Stimulated activated CD8-positive, alpha-beta memory T cell treated with anti-CD3 and anti-CD28 coated beads, Interleukin-15, amount 100 ng/mL, for 48 hours (primary cell): ENCODE measurements at regions not wholly inside any gene's neighbourhood (a gene's known extent, or its start where the extent isn't known, plus 50 kb on each side); places are given as distances from the start of the nearest gene placed in this dataset.
"Not testable (repeated sequence)": the region's sequence is repeated elsewhere in the genome, so short reads cannot be mapped to it uniquely, and the experiment has no call there.

Experiments
- DNase-seq, 2 donors: peaks; one replicate each; pipeline ENCODE4 v3.0.0-alpha.2; 2020; ENCODE audit warnings: low read depth in 2 of 2

GRCh38 chr7:69070476-69070875 lies 527.8 kb upstream of the AUTS2 start:
- no peak for DNase-seq

- DNase-seq: no peak
These were observed 521.7 kb upstream of the AUTS2 start for GRCh38 chr7:69076566-69076965.

- no peak for DNase-seq
These were observed 519.1 kb upstream of the AUTS2 start for GRCh38 chr7:69078997-69079769.

- DNase-seq: not testable (repeated sequence)
These were observed 511.0 kb upstream of the AUTS2 start for GRCh38 chr7:69087281-69087680.

- no peak for DNase-seq
These were observed 510.1 kb upstream of the AUTS2 start for GRCh38 chr7:69088185-69088584.

- no peak for DNase-seq
These were observed 507.3 kb upstream of the AUTS2 start for GRCh38 chr7:69090936-69091335.

GRCh38 chr7:69091521-69091920 lies 506.8 kb upstream of the AUTS2 start:
- no peak for DNase-seq

GRCh38 chr7:69095127-69095526 lies 503.1 kb upstream of the AUTS2 start:
- DNase-seq: no peak

- DNase-seq: no peak
These were observed 502.6 kb upstream of the AUTS2 start for GRCh38 chr7:69095649-69096048.

GRCh38 chr7:69104023-69104422 lies 494.3 kb upstream of the AUTS2 start:
- DNase-seq: no peak

GRCh38 chr7:69105092-69105491 lies 493.2 kb upstream of the AUTS2 start:
- DNase-seq: no peak

GRCh38 chr7:69105981-69106380 lies 492.3 kb upstream of the AUTS2 start:
- DNase-seq: no peak

GRCh38 chr7:69106449-69106848 lies 491.8 kb upstream of the AUTS2 start:
- not testable (repeated sequence) for DNase-seq

- not testable (repeated sequence) for DNase-seq
These were observed 491.3 kb upstream of the AUTS2 start for GRCh38 chr7:69106946-69107345.

- no peak for DNase-seq
These were observed 490.2 kb upstream of the AUTS2 start for GRCh38 chr7:69108097-69108496.

- no peak for DNase-seq
These were observed 489.0 kb upstream of the AUTS2 start for GRCh38 chr7:69109246-69109645.

- no peak for DNase-seq
These were observed 488.4 kb upstream of the AUTS2 start for GRCh38 chr7:69109879-69110278.

- no peak for DNase-seq
These were observed 487.7 kb upstream of the AUTS2 start for GRCh38 chr7:69110450-69111050.

- DNase-seq: no peak
These were observed 483.9 kb upstream of the AUTS2 start for GRCh38 chr7:69114374-69114773.

GRCh38 chr7:69115788-69116187 lies 482.5 kb upstream of the AUTS2 start:
- no peak for DNase-seq

GRCh38 chr7:69116196-69116595 lies 482.1 kb upstream of the AUTS2 start:
- DNase-seq: not testable (repeated sequence)

- no peak for DNase-seq
These were observed 475.3 kb upstream of the AUTS2 start for GRCh38 chr7:69122953-69123352.

GRCh38 chr7:69126896-69127479 lies 471.3 kb upstream of the AUTS2 start:
- no peak for DNase-seq
